Activated T-helper 17 cell treated with anti-CD3 and anti-CD28 coated beads, Interleukin-2, amount 50 U/mL, for 72 hours (primary cell): ENCODE measurements at regions not wholly inside any gene's neighbourhood (a gene's known extent, or its start where the extent isn't known, plus 50 kb on each side); places are given as distances from the start of the nearest gene placed in this dataset.

Source experiments
- ATAC-seq: fragments of 150-1000 bp; cut with Tn5 transposase; replicated peaks from 2 replicates; pipeline ENCODE4 v1.10.0; 2021; ENCODE audit warnings: mild to moderate bottlenecking, moderate library complexity
- H3K27ac Mint-ChIP-seq: one replicate; pipeline ENCODE4 v1.8.0; 2022; ENCODE audit warnings: mixed read lengths
- H3K27me3 Mint-ChIP-seq: one replicate; pipeline ENCODE4 v1.8.0; 2022; ENCODE audit warnings: mixed read lengths
- H3K36me3 Mint-ChIP-seq: one replicate; pipeline ENCODE4 v1.8.0; 2022; ENCODE audit warnings: low read depth, mild to moderate bottlenecking, mixed read lengths
- H3K4me1 Mint-ChIP-seq: one replicate; pipeline ENCODE4 v1.8.0; 2022; ENCODE audit warnings: mixed read lengths
- H3K4me3 Mint-ChIP-seq: one replicate; pipeline ENCODE4 v1.8.0; 2022; ENCODE audit warnings: mild to moderate bottlenecking, mixed read lengths
- H3K9me3 Mint-ChIP-seq: one replicate; pipeline ENCODE4 v1.8.0; 2022; ENCODE audit warnings: mixed read lengths

- H3K4me3 Mint-ChIP-seq = no peak overlapping the region
- ATAC-seq = no peak
- no peaks in the 10 kb centered on the region for H3K4me1 Mint-ChIP-seq
- H3K27me3 Mint-ChIP-seq = peaks cover 5% of the 10 kb centered on the region
- H3K27ac Mint-ChIP-seq = no peak overlapping the region
- no peaks in the 10 kb centered on the region for H3K9me3 Mint-ChIP-seq
- no peaks in the 10 kb centered on the region for H3K36me3 Mint-ChIP-seq
These were observed 66.0 kb upstream of the KIRREL3 start for GRCh38 chr11:127066401-127067090.

- H3K4me3 Mint-ChIP-seq = no peak overlapping the region
- H3K4me1 Mint-ChIP-seq = no peaks in the 10 kb centered on the region
- H3K27me3 Mint-ChIP-seq = peaks cover 5% of the 10 kb centered on the region
- no peak for ATAC-seq
- H3K36me3 Mint-ChIP-seq = no peaks in the 10 kb centered on the region
- no peaks in the 10 kb centered on the region for H3K9me3 Mint-ChIP-seq
- no peak overlapping the region for H3K27ac Mint-ChIP-seq
These were observed 62.7 kb upstream of the KIRREL3 start for GRCh38 chr11:127063241-127063640.

GRCh38 chr11:127061947-127062346, 61.4 kb upstream of the KIRREL3 start:
- Mint-ChIP-seq H3K4me1 (no peaks in the 10 kb centered on the region), H3K9me3 (no peaks in the 10 kb centered on the region), H3K27me3 (peaks cover 2% of the 10 kb centered on the region), H3K36me3 (no peaks in the 10 kb centered on the region), H3K4me3 (no peak overlapping the region), H3K27ac (no peak overlapping the region)
- ATAC-seq = no peak

GRCh38 chr11:127059750-127060149, 59.2 kb upstream of the KIRREL3 start:
- Mint-ChIP-seq H3K9me3 (no peaks in the 10 kb centered on the region), H3K4me3 (no peak overlapping the region), H3K27ac (no peak overlapping the region), H3K36me3 (no peaks in the 10 kb centered on the region), H3K4me1 (no peaks in the 10 kb centered on the region), H3K27me3 (no peaks in the 10 kb centered on the region)
- no peak for ATAC-seq

GRCh38 chr11:127059286-127059685, 58.7 kb upstream of the KIRREL3 start:
- Mint-ChIP-seq H3K27ac (no peak overlapping the region), H3K36me3 (no peaks in the 10 kb centered on the region), H3K4me1 (no peaks in the 10 kb centered on the region), H3K27me3 (no peaks in the 10 kb centered on the region), H3K4me3 (no peak overlapping the region), H3K9me3 (no peaks in the 10 kb centered on the region)
- no peak for ATAC-seq

- Mint-ChIP-seq H3K9me3 (no peaks in the 10 kb centered on the region), H3K36me3 (no peaks in the 10 kb centered on the region), H3K4me1 (no peaks in the 10 kb centered on the region), H3K27me3 (no peaks in the 10 kb centered on the region), H3K4me3 (no peak overlapping the region), H3K27ac (no peak overlapping the region)
- no peak for ATAC-seq
These were observed 58.0 kb upstream of the KIRREL3 start for GRCh38 chr11:127058524-127058923.

GRCh38 chr11:127057126-127057525, 56.6 kb upstream of the KIRREL3 start:
- H3K4me3 Mint-ChIP-seq = no peak overlapping the region
- H3K4me1 Mint-ChIP-seq = no peaks in the 10 kb centered on the region
- no peak for ATAC-seq
- H3K27me3 Mint-ChIP-seq = no peaks in the 10 kb centered on the region
- no peak overlapping the region for H3K27ac Mint-ChIP-seq
- H3K9me3 Mint-ChIP-seq = no peaks in the 10 kb centered on the region
- H3K36me3 Mint-ChIP-seq = no peaks in the 10 kb centered on the region

GRCh38 chr11:127056338-127056971, 55.9 kb upstream of the KIRREL3 start:
- H3K36me3 Mint-ChIP-seq = no peaks in the 10 kb centered on the region
- H3K4me3 Mint-ChIP-seq = no peak overlapping the region
- no peaks in the 10 kb centered on the region for H3K27me3 Mint-ChIP-seq
- H3K4me1 Mint-ChIP-seq = no peaks in the 10 kb centered on the region
- H3K9me3 Mint-ChIP-seq = no peaks in the 10 kb centered on the region
- no peak for ATAC-seq
- H3K27ac Mint-ChIP-seq = no peak overlapping the region

- H3K36me3 Mint-ChIP-seq = no peaks in the 10 kb centered on the region
- no peak for ATAC-seq
- H3K4me3 Mint-ChIP-seq = no peak overlapping the region
- no peaks in the 10 kb centered on the region for H3K27me3 Mint-ChIP-seq
- no peaks in the 10 kb centered on the region for H3K9me3 Mint-ChIP-seq
- H3K27ac Mint-ChIP-seq = no peak overlapping the region
- no peaks in the 10 kb centered on the region for H3K4me1 Mint-ChIP-seq
These were observed 54.7 kb upstream of the KIRREL3 start for GRCh38 chr11:127055236-127055635.

GRCh38 chr11:127054153-127054552, 53.6 kb upstream of the KIRREL3 start:
- no peaks in the 10 kb centered on the region for H3K4me1 Mint-ChIP-seq
- H3K4me3 Mint-ChIP-seq = no peak overlapping the region
- H3K9me3 Mint-ChIP-seq = no peaks in the 10 kb centered on the region
- H3K36me3 Mint-ChIP-seq = no peaks in the 10 kb centered on the region
- ATAC-seq = no peak
- H3K27me3 Mint-ChIP-seq = no peaks in the 10 kb centered on the region
- no peak overlapping the region for H3K27ac Mint-ChIP-seq

- Mint-ChIP-seq H3K9me3 (no peaks in the 10 kb centered on the region), H3K4me1 (no peaks in the 10 kb centered on the region), H3K27me3 (no peaks in the 10 kb centered on the region), H3K4me3 (no peak overlapping the region), H3K27ac (no peak overlapping the region), H3K36me3 (no peaks in the 10 kb centered on the region)
- ATAC-seq = no peak
These were observed 51.8 kb upstream of the KIRREL3 start for GRCh38 chr11:127052404-127052803.
